Erythroblast (primary cell): ENCODE measurements at regions not wholly inside any gene's neighbourhood (a gene's known extent, or its start where the extent isn't known, plus 50 kb on each side); places are given as distances from the start of the nearest gene placed in this dataset.

ENCODE experiments used
- DNase-seq, 2 experiments: peaks; one replicate each; lab custom pipeline; 2025; lab: John Stamatoyannopoulos, UW
- GATA1 ChIP-seq: IDR thresholded peaks from 2 replicates; pipeline ENCODE4 v1.6.1; 2011; ENCODE audit warnings: low read depth, mild to moderate bottlenecking, control low read depth, low read length, moderate library complexity
- POLR2A ChIP-seq: IDR thresholded peaks from 2 replicates; pipeline ENCODE4 v1.6.1; 2011; ENCODE audit warnings: mild to moderate bottlenecking, low read length

GRCh38 chr9:135369412-135369990, 110.1 kb upstream of the PPP1R26 start:
- TF ChIP-seq POLR2A: no peak
- no peak for TF ChIP-seq GATA1
- DNase-seq: no peak

- DNase-seq: no peak
- TF ChIP-seq POLR2A: no peak
- TF ChIP-seq GATA1: no peak
Observed at GRCh38 chr9:135370411-135371375, 108.9 kb upstream of the PPP1R26 start.

GRCh38 chr9:135371535-135371934, 108.0 kb upstream of the PPP1R26 start:
- TF ChIP-seq GATA1 (no peak), POLR2A (no peak)

GRCh38 chr9:135372036-135372435, 107.5 kb upstream of the PPP1R26 start:
- no peak for DNase-seq
- no peak for TF ChIP-seq POLR2A
- no peak for TF ChIP-seq GATA1

More at GRCh38 chr9:135371535-135371934, 108.0 kb upstream of the PPP1R26 start:
- no peak for DNase-seq

- TF ChIP-seq GATA1 (no peak), POLR2A (no peak)
- DNase-seq: no peak
Observed at GRCh38 chr9:135372501-135373008, 107.0 kb upstream of the PPP1R26 start.

- TF ChIP-seq GATA1 (no peak), POLR2A (no peak)
- no peak for DNase-seq
Observed at GRCh38 chr9:135373151-135373685, 106.4 kb upstream of the PPP1R26 start.

- no peak for DNase-seq
- no peak for TF ChIP-seq POLR2A
Observed at GRCh38 chr9:135373820-135374219, 105.8 kb upstream of the PPP1R26 start.

- TF ChIP-seq POLR2A (no peak), GATA1 (no peak)
- no peak for DNase-seq
Observed at GRCh38 chr9:135374591-135374990, 105.0 kb upstream of the PPP1R26 start.

- DNase-seq: no peak
- no peak for TF ChIP-seq POLR2A
Observed at GRCh38 chr9:135375001-135375400, 104.6 kb upstream of the PPP1R26 start.

- no peak for TF ChIP-seq POLR2A
- TF ChIP-seq GATA1: no peak
Observed at GRCh38 chr9:135376511-135377265, 102.9 kb upstream of the PPP1R26 start.

GRCh38 chr9:135377431-135377830, 102.2 kb upstream of the PPP1R26 start:
- TF ChIP-seq POLR2A: no peak
- no peak for TF ChIP-seq GATA1

More at GRCh38 chr9:135376511-135377265, 102.9 kb upstream of the PPP1R26 start:
- DNase-seq: no peak

GRCh38 chr9:135378751-135379150, 100.8 kb upstream of the PPP1R26 start:
- no peak for DNase-seq
- no peak for TF ChIP-seq GATA1
- no peak for TF ChIP-seq POLR2A

More at GRCh38 chr9:135377431-135377830, 102.2 kb upstream of the PPP1R26 start:
- no peak for DNase-seq
